RKO (cell line): ENCODE measurements at regions not wholly inside any gene's neighbourhood (a gene's known extent, or its start where the extent isn't known, plus 50 kb on each side); places are given as distances from the start of the nearest gene placed in this dataset.

Source experiments
- DNase-seq: peaks from one replicate; pipeline ENCODE4 v3.0.0-alpha.2; 2016; ENCODE audit warnings: low spot score

- DNase-seq = no peak
Observed at GRCh38 chr3:22994781-22995180, 208.3 kb upstream of the UBE2E2 start.

DNA sequence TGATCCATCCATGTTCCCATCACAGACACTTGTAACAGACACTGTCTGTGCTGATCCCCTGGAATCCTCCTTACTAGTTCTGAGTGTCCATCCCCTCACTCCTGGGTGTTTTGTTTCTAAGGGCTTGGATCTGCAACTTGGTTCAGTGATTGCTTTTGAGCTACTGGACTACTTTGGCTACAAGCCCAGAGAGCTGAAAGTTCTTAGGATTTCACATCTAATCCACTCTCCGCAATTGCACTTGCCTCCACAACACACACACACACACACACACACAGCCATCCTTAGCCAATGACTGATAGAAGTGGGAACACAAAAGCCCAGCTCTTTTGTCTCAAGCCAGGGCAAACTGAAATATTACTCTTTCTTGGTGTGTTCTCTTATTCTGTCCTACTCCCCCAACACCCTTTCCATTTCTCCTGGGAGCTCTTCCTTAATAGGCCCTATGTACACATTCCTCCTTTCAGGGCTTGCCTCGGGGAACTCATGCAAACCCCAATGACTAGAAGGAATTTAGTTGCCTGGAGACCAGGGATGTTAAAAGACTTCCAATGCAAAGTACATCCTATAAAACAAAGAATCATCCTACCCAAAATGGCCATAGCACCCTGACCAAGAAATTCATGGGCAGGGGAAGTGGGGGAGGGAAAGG lies 206.1 kb upstream of the UBE2E2 start:
- DNase-seq = no peak

- DNase-seq = no peak
Observed at GRCh38 chr3:23000371-23000770, 202.8 kb upstream of the UBE2E2 start.

DNA sequence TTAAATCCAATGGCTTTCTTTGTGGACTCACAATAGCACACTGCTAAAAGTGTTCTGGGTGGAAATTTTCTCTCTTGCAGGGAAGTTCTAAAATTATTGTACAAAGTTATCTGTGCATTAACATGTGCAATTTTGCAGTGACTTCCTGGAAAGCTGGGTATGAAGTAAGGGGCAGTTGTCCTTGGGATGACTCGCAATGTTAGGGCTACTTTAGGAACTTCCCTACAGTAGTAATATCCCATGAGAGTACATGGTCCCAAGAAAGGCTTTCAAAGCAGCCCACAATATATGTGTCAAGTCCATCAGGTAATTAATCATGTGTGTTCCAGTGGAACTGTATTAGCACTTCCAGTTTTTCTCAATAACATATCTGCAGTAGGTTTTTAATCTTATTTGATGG lies 201.0 kb upstream of the UBE2E2 start:
- no peak for DNase-seq

DNA sequence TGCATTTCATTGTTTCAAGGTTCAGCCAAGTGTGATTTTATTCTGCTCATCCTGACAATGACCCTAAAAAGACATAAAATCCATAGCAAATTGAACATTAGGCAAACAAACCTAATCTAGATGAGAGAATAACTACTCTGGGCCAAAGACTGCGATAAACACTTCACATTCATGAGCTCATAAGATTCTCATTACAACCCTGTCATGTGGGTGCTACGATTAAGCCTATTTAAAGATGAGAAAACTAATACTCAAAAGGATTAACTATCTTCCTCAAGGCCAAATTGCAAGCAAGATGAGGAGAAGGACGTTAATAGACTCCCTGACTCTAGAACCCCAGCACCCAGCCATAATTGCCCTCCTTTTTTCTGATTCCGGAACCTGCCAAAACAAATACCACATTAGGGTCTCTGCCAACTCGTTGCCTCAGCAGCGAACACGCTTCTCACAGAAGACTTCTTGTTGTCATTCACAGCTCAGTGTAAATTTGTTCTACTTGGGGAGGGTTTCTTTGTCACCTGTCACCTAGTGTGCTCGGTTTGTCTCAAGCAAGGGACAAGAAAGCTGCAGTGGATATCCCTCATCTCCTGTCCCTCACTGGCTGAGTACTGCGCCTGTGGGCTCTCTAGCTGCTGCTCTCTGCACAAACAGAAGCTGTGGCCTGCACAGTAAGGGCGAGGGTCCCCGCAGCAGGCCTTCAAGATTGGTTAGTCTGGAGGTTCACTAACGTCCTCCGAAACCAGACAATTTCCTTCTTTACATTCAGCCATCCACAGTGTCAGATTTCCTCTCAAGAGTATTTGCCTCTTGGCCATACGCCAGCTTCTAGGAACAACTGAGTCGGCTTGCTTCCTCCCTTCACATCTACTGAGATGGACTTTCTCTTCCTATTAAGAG lies 200.0 kb upstream of the UBE2E2 start:
- no peak for DNase-seq

DNA sequence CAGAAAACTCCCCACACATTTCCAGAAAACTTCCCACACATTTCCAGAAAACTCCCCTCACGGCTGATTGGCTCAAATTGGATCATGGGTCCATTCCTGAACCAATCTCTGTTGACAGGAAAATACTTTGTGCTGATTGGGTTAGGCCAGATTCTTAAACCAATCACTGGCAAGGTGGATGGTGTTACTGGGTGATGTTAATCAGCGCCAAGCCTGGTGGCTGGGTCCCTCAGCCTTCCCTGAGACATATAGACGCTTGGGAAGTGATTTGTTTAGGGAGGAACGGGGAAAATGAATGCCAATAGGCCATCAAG lies 199.4 kb upstream of the UBE2E2 start:
- no peak for DNase-seq

DNA sequence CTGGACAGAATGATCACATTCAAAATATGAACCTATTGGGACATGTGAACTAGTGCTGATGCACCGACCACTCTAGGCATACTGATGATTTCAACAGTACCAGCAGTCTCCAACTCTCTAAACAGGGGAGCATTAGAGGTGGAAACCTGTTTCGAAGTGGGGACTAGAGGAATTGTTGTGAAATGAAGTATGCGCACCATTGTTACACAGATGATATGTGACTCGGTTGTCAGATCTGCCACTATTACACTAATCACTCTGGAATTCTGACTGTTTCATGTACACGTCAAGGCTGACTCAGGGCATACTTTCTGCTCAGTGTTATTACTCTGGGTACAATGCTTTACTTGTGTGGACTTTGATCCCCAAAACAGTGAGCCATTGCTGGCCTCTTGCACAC lies 198.2 kb upstream of the UBE2E2 start:
- peak; percentile 87 for DNase-seq

GRCh38 chr3:23017801-23018200 lies 185.3 kb upstream of the UBE2E2 start:
- DNase-seq = no peak

- no peak for DNase-seq
Observed at GRCh38 chr3:23019596-23020300, 183.4 kb upstream of the UBE2E2 start.

DNA sequence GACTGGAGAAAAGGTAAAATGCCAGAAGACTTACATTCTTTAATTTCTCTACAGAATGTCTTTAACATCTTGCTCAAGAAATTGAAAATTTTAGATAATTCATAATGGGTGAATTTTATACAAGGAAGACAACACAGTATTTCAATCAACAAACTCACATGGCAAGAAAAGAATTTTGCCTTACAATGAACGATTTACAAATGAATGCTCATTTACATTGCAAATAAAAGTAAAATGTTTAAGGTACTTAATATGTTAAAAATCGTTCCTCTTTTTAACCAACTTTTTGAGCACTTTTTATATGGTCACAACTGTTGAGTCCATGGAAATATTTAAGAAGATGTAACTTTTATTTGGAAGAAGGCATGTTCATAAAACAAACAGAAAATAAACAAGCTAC lies 174.8 kb upstream of the UBE2E2 start:
- DNase-seq = no peak

GRCh38 chr3:23029001-23029400 lies 174.1 kb upstream of the UBE2E2 start:
- DNase-seq = no peak

GRCh38 chr3:23035927-23036640 lies 167.0 kb upstream of the UBE2E2 start:
- DNase-seq = no peak

- DNase-seq = no peak
Observed at GRCh38 chr3:23036728-23037127, 166.4 kb upstream of the UBE2E2 start.

- no peak for DNase-seq
Observed at GRCh38 chr3:23038471-23038870, 164.7 kb upstream of the UBE2E2 start.

DNA sequence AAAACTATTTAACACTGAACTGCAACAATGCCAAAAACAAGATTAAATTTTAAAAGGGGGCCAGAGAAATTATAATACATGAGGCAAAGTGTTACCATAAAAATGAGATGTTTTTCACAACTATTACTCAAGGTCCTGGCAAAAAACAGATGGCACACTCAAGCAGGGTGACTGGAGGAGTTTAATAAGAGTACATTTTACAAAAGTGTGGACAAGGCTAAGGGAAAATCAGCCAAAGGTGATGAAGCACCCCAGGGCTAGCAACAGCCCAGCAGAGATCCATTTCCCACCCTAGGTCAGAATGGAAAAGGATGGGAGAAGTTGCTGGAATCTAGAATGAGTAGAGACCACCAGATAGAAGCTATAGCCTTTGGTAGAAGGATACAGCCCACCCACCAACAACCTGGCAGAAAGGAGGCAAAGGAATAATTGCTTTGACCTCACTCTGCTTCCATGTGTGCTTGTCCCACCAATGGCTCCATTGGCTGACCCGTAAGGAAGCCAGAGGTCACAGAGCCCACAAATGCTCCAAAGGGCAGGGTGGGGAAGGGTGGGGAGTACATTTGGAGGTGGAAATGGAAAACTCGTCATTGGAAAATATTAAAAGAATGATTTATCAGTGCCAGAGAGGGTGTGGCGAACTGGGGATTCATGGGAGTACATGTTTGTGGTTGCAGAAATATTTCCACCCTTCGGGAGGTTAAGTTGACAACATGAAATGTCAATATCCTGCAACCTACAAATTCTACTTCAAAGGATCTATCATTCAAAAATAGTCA lies 161.0 kb upstream of the UBE2E2 start:
- DNase-seq = no peak

DNA sequence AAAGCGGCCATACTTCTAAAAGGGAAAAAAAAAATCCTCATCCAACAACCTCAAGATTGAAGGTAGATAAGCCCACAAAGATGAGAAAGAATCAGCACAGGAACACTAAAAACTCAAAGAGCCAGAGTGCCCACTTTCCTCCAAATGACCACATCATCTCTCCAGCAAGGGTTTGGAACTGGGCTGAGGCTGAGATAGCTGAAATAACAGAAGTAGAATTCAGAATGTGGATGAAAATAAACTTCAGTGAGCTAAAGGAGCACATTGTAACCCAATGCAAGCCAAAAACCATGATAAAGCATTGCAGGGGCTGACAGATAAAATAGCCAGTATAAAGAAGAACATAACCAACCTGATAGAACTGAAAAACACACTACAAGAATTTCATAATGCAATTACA lies 158.7 kb upstream of the UBE2E2 start:
- DNase-seq = no peak

- no peak for DNase-seq
Observed at GRCh38 chr3:23046536-23046935, 156.6 kb upstream of the UBE2E2 start.

DNA sequence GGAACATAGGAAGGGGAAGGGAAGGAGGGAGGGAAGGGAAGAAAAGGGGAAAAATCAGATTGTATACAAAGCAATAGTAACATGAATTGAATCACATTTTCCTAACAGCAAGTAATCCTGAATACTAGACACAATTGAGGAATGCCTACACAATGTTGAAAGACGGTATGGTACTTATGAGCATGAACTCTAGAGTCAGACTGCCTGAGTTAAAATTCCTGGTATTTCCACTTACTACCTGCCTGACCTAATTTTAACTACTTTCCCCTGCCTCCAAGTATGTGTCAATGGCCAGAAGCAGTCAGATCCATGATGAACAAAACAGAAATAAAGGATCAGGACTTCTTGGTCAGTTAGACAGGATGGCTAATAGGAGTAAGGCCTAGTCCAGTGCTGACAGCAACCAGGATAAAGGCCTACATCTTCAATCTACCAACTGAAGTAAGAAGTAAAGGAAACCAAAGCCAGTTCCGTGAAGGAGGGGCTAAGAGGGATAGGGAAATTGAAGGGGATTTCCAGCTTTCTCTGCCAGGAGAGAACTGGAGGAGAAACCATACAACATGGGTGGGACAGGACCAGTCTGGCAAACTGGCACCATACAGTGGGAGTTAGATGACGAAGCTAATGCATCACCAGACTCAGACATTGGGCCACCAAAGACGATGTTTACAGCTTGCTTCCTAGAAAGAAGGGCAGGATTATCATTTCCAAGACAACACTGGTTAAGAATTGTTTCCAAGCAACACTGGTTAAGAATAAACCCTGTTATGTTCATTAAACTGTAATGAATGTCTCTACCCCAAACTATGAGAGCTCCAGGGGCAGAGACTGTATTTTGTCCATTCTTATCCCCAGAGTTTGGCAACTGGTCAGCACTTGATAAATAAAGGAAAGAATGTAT lies 151.6 kb upstream of the UBE2E2 start:
- no peak for DNase-seq

- DNase-seq = no peak
Observed at GRCh38 chr3:23052208-23052607, 150.9 kb upstream of the UBE2E2 start.

GRCh38 chr3:23052620-23053019 lies 150.5 kb upstream of the UBE2E2 start:
- no peak for DNase-seq
